ENCODE measurements at regions not wholly inside any gene's neighbourhood (a gene's known extent, or its start where the extent isn't known, plus 50 kb on each side); places are given as distances from the start of the nearest gene placed in this dataset.

GRCh38 chr16:17544304-17544703 lies 73.5 kb upstream of the XYLT1 start:
- TF ChIP-seq CTCF (IDR thresholded peaks at IDR 0.05): no peak
- no peak for TF ChIP-seq POLR2A (IDR thresholded peaks at IDR 0.05)
